H9 (cell line): ENCODE measurements at regions not wholly inside any gene's neighbourhood (a gene's known extent, or its start where the extent isn't known, plus 50 kb on each side); places are given as distances from the start of the nearest gene placed in this dataset.
A peak's percentile ranks its signal among the peaks of the same experiment; 100 is the strongest.

Experiments used
- DNase-seq: peaks from one replicate; pipeline ENCODE4 v3.0.0-alpha.2; 2017
- H2AFZ ChIP-seq: one replicate; pipeline ENCODE4 v1.6.1; 2013; ENCODE audit warnings: mild to moderate bottlenecking, low read length, control low read depth, moderate library complexity
- H2AK5ac ChIP-seq: 2 replicates; pipeline ENCODE4 v1.6.1; 2013; ENCODE audit warnings: low read length, control low read depth, mixed read lengths; ENCODE audit not compliant: insufficient read length
- H2BK120ac ChIP-seq: one replicate; pipeline ENCODE4 v1.6.1; 2013; ENCODE audit warnings: low read depth, mild to moderate bottlenecking, low read length, control low read depth, inconsistent platforms; ENCODE audit not compliant: poor library complexity, severe bottlenecking
- H2BK12ac ChIP-seq: 2 replicates; pipeline ENCODE4 v1.6.1; 2013; ENCODE audit warnings: low read length, control low read depth, mixed read lengths, low read depth; ENCODE audit not compliant: insufficient read length
- H2BK15ac ChIP-seq: 2 replicates; pipeline ENCODE4 v1.6.1; 2013; ENCODE audit warnings: low read depth, low read length, control low read depth
- H2BK20ac ChIP-seq: one replicate; pipeline ENCODE4 v1.6.1; 2013; ENCODE audit warnings: low read depth, mild to moderate bottlenecking, low read length, control low read depth, inconsistent platforms; ENCODE audit not compliant: poor library complexity, severe bottlenecking
- H2BK5ac ChIP-seq: 2 replicates; pipeline ENCODE4 v1.6.1; 2013; ENCODE audit warnings: low read length, control low read depth, mixed read lengths; ENCODE audit not compliant: insufficient read length
- H3K14ac ChIP-seq: 2 replicates; pipeline ENCODE4 v1.6.1; 2013; ENCODE audit warnings: low read length, control low read depth; ENCODE audit not compliant: insufficient read depth
- H3K18ac ChIP-seq: 2 replicates; pipeline ENCODE4 v1.6.1; 2013; ENCODE audit warnings: low read depth, mild to moderate bottlenecking, mixed read lengths, low read length, control low read depth; ENCODE audit not compliant: insufficient read length
- H3K23ac ChIP-seq: 2 replicates; pipeline ENCODE4 v1.6.1; 2013; ENCODE audit warnings: low read length, control low read depth, mixed read lengths, low read depth; ENCODE audit not compliant: insufficient read length
- H3K23me2 ChIP-seq: 2 replicates; pipeline ENCODE4 v1.6.1; 2013; ENCODE audit warnings: low read depth, mild to moderate bottlenecking, mixed read lengths, low read length, control low read depth; ENCODE audit not compliant: insufficient read length, poor library complexity, severe bottlenecking
- H3K27ac ChIP-seq: 2 replicates; pipeline ENCODE4 v1.5.1; 2013; ENCODE audit warnings: low read length, control low read depth, mixed read lengths, low read depth; ENCODE audit not compliant: insufficient read length
- H3K27me3 ChIP-seq: 2 replicates; pipeline ENCODE4 v1.6.1; 2013; ENCODE audit warnings: low read length, control low read depth, inconsistent platforms; ENCODE audit not compliant: insufficient read depth
- H3K4ac ChIP-seq: 2 replicates; pipeline ENCODE4 v1.6.1; 2013; ENCODE audit warnings: low read depth, mild to moderate bottlenecking, control low read depth, inconsistent platforms, low read length, moderate library complexity
- H3K4me1 ChIP-seq: 2 replicates; pipeline ENCODE4 v1.6.1; 2013; ENCODE audit warnings: low read length, control low read depth, inconsistent platforms; ENCODE audit not compliant: insufficient read depth
- H3K4me2 ChIP-seq: 2 replicates; pipeline ENCODE4 v1.6.1; 2013; ENCODE audit warnings: low read length, control low read depth, mixed read lengths; ENCODE audit not compliant: insufficient read length, insufficient read depth
- H3K56ac ChIP-seq: 2 replicates; pipeline ENCODE4 v1.6.1; 2013; ENCODE audit warnings: low read depth, mild to moderate bottlenecking, mixed read lengths, low read length, control low read depth; ENCODE audit not compliant: insufficient read length
- H3K79me1 ChIP-seq: 2 replicates; pipeline ENCODE4 v1.6.1; 2013; ENCODE audit warnings: low read depth, mild to moderate bottlenecking, moderate library complexity, low read length, control low read depth, inconsistent platforms; ENCODE audit not compliant: insufficient read depth, poor library complexity, severe bottlenecking
- H3K79me2 ChIP-seq: 2 replicates; pipeline ENCODE4 v1.6.1; 2013; ENCODE audit warnings: low read length, control low read depth, inconsistent platforms; ENCODE audit not compliant: insufficient read depth
- H3K9ac ChIP-seq: 2 replicates; pipeline ENCODE4 v1.6.1; 2013; ENCODE audit warnings: low read length, control low read depth, mixed read lengths; ENCODE audit not compliant: insufficient read length; ENCODE audit errors: extremely low read depth
- H3K9me3 ChIP-seq: one replicate; pipeline ENCODE4 v1.6.1; 2013; ENCODE audit warnings: low read depth, low read length, inconsistent platforms; ENCODE audit not compliant: control insufficient read depth
- H3T11ph ChIP-seq: one replicate; pipeline ENCODE4 v1.6.1; 2013; ENCODE audit warnings: mild to moderate bottlenecking, low read length, control low read depth, inconsistent platforms
- H4K20me1 ChIP-seq: one replicate; pipeline ENCODE4 v1.6.1; 2013; ENCODE audit not compliant: control insufficient read depth, insufficient read length, insufficient read depth
- H4K5ac ChIP-seq: 2 replicates; pipeline ENCODE4 v1.6.1; 2013; ENCODE audit warnings: low read depth, mild to moderate bottlenecking, mixed read lengths, low read length, control low read depth; ENCODE audit not compliant: insufficient read length
- H4K8ac ChIP-seq: replicated peaks from 2 replicates; pipeline ENCODE4 v1.6.1; 2013; ENCODE audit warnings: low read length, control low read depth, mixed read lengths, low read depth; ENCODE audit not compliant: insufficient read length
- H4K91ac ChIP-seq: 2 replicates; pipeline ENCODE4 v1.6.1; 2013; ENCODE audit warnings: low read depth, mild to moderate bottlenecking, moderate library complexity, mixed read lengths, low read length, control low read depth; ENCODE audit not compliant: insufficient read length
- H3K27ac Mint-ChIP-seq, 3 experiments: 2 replicates in 2 of 3; 3 replicates in 1 of 3; pipeline ENCODE4 v1.8.0; 2020 to 2021; ENCODE audit warnings: mixed read lengths in 3 of 3, mild to moderate bottlenecking in 1 of 3, moderate library complexity in 1 of 3
- H3K27me3 Mint-ChIP-seq: 2 replicates; pipeline ENCODE4 v1.8.0; 2021; ENCODE audit warnings: low read depth, mild to moderate bottlenecking, moderate library complexity, mixed read lengths
- H3K36me3 Mint-ChIP-seq, 3 experiments: 2 replicates in 2 of 3; 3 replicates in 1 of 3; pipeline ENCODE4 v1.8.0; 2020 to 2021; ENCODE audit warnings: low read depth in 3 of 3, mixed read lengths in 3 of 3; ENCODE audit not compliant: insufficient read depth in 1 of 3
- H3K4me1 Mint-ChIP-seq, 2 experiments: 2 replicates each; pipeline ENCODE4 v1.8.0; 2020; ENCODE audit warnings: mixed read lengths in 2 of 2
- H3K4me3 Mint-ChIP-seq, 2 experiments: 2 replicates in 1 of 2; 3 replicates in 1 of 2; pipeline ENCODE4 v1.8.0; 2020 to 2021; ENCODE audit warnings: mild to moderate bottlenecking in 2 of 2, mixed read lengths in 2 of 2, moderate library complexity in 1 of 2
- H3K9me3 Mint-ChIP-seq, 2 experiments: 2 replicates in 1 of 2; 3 replicates in 1 of 2; pipeline ENCODE4 v1.8.0; 2020; ENCODE audit warnings: mild to moderate bottlenecking in 2 of 2, mixed read lengths in 2 of 2, moderate library complexity in 1 of 2
- WGBS: extraction: QIAGEN DNeasy Blood & Tissue Kit; methylation state at CpG from one replicate; pipeline ENCODE4 v1.1.7; 2013; ENCODE audit warnings: missing lambda C conversion rate, low lambda C conversion rate, mixed read lengths; ENCODE audit not compliant: insufficient read length; ENCODE audit errors: extremely low coverage; 5-methylcytosine and 5-hydroxymethylcytosine counted together
- TF ChIP-seq, protein P1 (sequence below): fragments of 200-600 bp; sonication (generic); conservative IDR thresholded peaks from 3 replicates; pipeline ENCODE4 v1.8.0; 2021; ENCODE audit warnings: antibody characterized with exemption, mild to moderate bottlenecking

- no peak overlapping the region for H2BK5ac ChIP-seq
- H3K27me3 ChIP-seq: no peaks in the 10 kb centered on the region
- H3K56ac ChIP-seq: no peak overlapping the region
- no peaks in the 10 kb centered on the region for H3K79me1 ChIP-seq
- no peak overlapping the region for H3K4me3 Mint-ChIP-seq
- peaks cover 3 to 8% of the 10 kb centered on the region in 2 experiments; a peak in 3 of 5 replicates for H3K9me3 Mint-ChIP-seq
- DNase-seq: peak; percentile 31
- no peak overlapping the region for H2BK12ac ChIP-seq
- H3K23me2 ChIP-seq: no peaks in the 10 kb centered on the region
- TF ChIP-seq, protein P1, sequence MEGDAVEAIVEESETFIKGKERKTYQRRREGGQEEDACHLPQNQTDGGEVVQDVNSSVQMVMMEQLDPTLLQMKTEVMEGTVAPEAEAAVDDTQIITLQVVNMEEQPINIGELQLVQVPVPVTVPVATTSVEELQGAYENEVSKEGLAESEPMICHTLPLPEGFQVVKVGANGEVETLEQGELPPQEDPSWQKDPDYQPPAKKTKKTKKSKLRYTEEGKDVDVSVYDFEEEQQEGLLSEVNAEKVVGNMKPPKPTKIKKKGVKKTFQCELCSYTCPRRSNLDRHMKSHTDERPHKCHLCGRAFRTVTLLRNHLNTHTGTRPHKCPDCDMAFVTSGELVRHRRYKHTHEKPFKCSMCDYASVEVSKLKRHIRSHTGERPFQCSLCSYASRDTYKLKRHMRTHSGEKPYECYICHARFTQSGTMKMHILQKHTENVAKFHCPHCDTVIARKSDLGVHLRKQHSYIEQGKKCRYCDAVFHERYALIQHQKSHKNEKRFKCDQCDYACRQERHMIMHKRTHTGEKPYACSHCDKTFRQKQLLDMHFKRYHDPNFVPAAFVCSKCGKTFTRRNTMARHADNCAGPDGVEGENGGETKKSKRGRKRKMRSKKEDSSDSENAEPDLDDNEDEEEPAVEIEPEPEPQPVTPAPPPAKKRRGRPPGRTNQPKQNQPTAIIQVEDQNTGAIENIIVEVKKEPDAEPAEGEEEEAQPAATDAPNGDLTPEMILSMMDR: peak; percentile 76
- H3K4me2 ChIP-seq: no peak overlapping the region
- H3K79me2 ChIP-seq: no peaks in the 10 kb centered on the region
- H3K18ac ChIP-seq: no peak overlapping the region
- no peak overlapping the region for H2BK120ac ChIP-seq
- H3K9me3 ChIP-seq: no peaks in the 10 kb centered on the region
- H2BK20ac ChIP-seq: no peak overlapping the region
- H3K4me1 ChIP-seq: no peaks in the 10 kb centered on the region
- no peak overlapping the region for H4K8ac ChIP-seq
- no peak overlapping the region for H3K23ac ChIP-seq
- H4K91ac ChIP-seq: no peak overlapping the region
- H3T11ph ChIP-seq: no peak overlapping the region
- no peaks in the 10 kb centered on the region for H4K20me1 ChIP-seq
- H3K4me1 Mint-ChIP-seq: peaks cover 2 to 5% of the 10 kb centered on the region in 2 experiments
- no peak overlapping the region for H3K27ac Mint-ChIP-seq
- no peak overlapping the region for H3K27ac ChIP-seq
- no peak overlapping the region for H3K4ac ChIP-seq
- no peak overlapping the region for H4K5ac ChIP-seq
- H3K9ac ChIP-seq: no peak overlapping the region
- no peaks in the 10 kb centered on the region for H3K27me3 Mint-ChIP-seq
- no CpG with 5 or more reads among the region's 3 CpGs for WGBS
- H3K14ac ChIP-seq: no peak overlapping the region
- H2AFZ ChIP-seq: no peak overlapping the region
- peaks cover 0 to 8% (median 3%) of the 10 kb centered on the region in 3 experiments; a peak in 3 of 7 replicates for H3K36me3 Mint-ChIP-seq
- no peak overlapping the region for H2BK15ac ChIP-seq
- no peak overlapping the region for H2AK5ac ChIP-seq
Observed at GRCh38 chr16:52069866-52070265, 477.1 kb downstream of the TOX3 start.
